Thyroid gland (tissue), 4 donors: ENCODE measurements at regions not wholly inside any gene's neighbourhood (a gene's known extent, or its start where the extent isn't known, plus 50 kb on each side); places are given as distances from the start of the nearest gene placed in this dataset.

ENCODE experiments used
- DNase-seq, 2 donors: peaks; one replicate each; pipeline ENCODE4 v3.0.0-alpha.2; 2019
- H3K27ac ChIP-seq, 3 donors: fragments of 200-600 bp; sonication (generic); 1 replicate in 2 of 3; 2 replicates in 1 of 3; pipeline ENCODE4 v1.5.1; 2016 to 2019; ENCODE audit warnings: mild to moderate bottlenecking in 1 of 3, moderate library complexity in 1 of 3
- H3K27me3 ChIP-seq: fragments of 200-600 bp; sonication (generic); one replicate; pipeline ENCODE4 v1.5.1; 2019
- H3K36me3 ChIP-seq, 2 donors: fragments of 200-600 bp; sonication (generic); one replicate each; pipeline ENCODE4 v1.5.1; 2016 to 2019
- H3K4me1 ChIP-seq, 2 donors: fragments of 200-600 bp; sonication (generic); one replicate each; pipeline ENCODE4 v1.5.1; 2017 to 2019
- H3K4me3 ChIP-seq, 3 donors: fragments of 200-600 bp; sonication (generic); replicated peaks in 1 of 3; 1 replicate in 2 of 3; 2 replicates in 1 of 3; pipeline ENCODE4 v1.5.1; 2016; ENCODE audit warnings: mild to moderate bottlenecking in 1 of 3
- H3K9me3 ChIP-seq: fragments of 200-600 bp; sonication (generic); one replicate; pipeline ENCODE4 v1.5.1; 2017
- CTCF ChIP-seq, 6 experiments: fragments of 200-600 bp in 3 of 6; fragments of 450-650 bp in 3 of 6; sonication (generic) in 3 of 6; IDR thresholded peaks; one replicate each; pipeline ENCODE4 v1.5.1; 2016 to 2019; ENCODE audit warnings: antibody characterized with exemption in 6 of 6, mild to moderate bottlenecking in 2 of 6, inconsistent platforms in 1 of 6, moderate library complexity in 1 of 6
- POLR2A ChIP-seq, 2 donors: fragments of 450-650 bp; IDR thresholded peaks; one replicate each; pipeline ENCODE4 v1.6.1; 2017; ENCODE audit warnings: antibody characterized with exemption in 2 of 2, mild to moderate bottlenecking in 2 of 2, moderate library complexity in 1 of 2
- WGBS, 2 donors: methylation state at CpG; one replicate each; pipeline ENCODE4 v1.1.5; 2017; 5-methylcytosine and 5-hydroxymethylcytosine counted together
- intact Hi-C: fragments of 100-400 bp; cut with DNase I; formaldehyde crosslinking; loops from one replicate; pipeline ENCODE4 v1.15.1; 2023

DNA sequence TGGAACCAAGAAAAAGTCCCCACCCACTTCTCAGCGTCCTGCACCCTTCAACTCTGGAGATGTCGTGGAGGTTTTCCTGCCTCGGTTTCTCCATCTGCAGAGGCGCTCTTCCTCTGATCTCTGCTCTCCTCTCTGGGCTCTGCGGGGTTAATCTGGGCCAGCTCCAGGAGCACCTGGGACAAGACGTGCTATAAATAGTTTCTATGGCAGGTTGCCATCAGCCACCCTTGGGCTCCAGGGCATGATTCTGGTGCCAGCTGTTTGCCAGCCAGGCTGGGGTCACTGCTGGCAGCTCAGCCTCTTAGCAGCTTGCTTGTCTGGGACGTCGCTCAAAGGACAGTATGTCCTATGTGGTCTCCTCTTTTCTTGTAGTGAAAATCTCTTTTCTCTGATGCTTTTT is 137.1 kb downstream of the ACTL8 start:
- Histone ChIP-seq H3K36me3 (no peaks in the 10 kb centered on the region), H3K4me1 (peaks cover 0 to 4% of the 10 kb centered on the region in 2 donors), H3K27me3 (no peaks in the 10 kb centered on the region), H3K27ac (no peak overlapping the region), H3K9me3 (no peaks in the 10 kb centered on the region), H3K4me3 (no peak overlapping the region)
- 60 to 63% methylated on average over 8 of the region's 8 CpGs for WGBS, 2 donors
- peak; percentile 77 to 85 for DNase-seq
- intact Hi-C loops, result no loop called here
- TF ChIP-seq CTCF (IDR thresholded peaks at IDR 0.05) (no peak), POLR2A (IDR thresholded peaks at IDR 0.05) (no peak)

DNA sequence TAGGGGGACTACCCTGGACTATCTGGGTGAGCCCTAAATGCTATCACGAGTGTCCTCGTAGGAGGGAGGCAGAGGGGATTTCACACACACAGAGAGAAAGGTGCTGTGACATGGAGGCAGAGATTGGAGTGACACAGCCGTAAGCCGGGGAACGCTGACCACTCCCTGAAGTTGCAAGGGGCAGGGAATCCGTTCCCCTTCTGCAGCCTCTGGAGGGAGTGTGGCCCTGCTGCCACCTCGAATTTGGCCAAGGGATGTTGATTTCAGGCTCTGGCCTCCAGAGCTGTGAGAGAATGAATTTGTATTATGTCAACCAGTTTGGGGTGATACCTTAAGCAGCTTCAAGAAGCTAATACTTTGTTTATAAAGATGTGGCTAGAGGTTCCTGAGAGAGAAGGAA is 137.7 kb downstream of the ACTL8 start:
- Histone ChIP-seq H3K36me3 (no peaks in the 10 kb centered on the region), H3K27me3 (no peaks in the 10 kb centered on the region), H3K4me1 (peaks cover 0 to 4% of the 10 kb centered on the region in 2 donors), H3K4me3 (no peak overlapping the region), H3K9me3 (no peaks in the 10 kb centered on the region), H3K27ac (no peak overlapping the region)
- TF ChIP-seq POLR2A (IDR thresholded peaks at IDR 0.05) (no peak), CTCF (IDR thresholded peaks at IDR 0.05) (no peak)
- 59 to 62% methylated on average over 7 of the region's 7 CpGs for WGBS, 2 donors
- DNase-seq, result no peak
- intact Hi-C loops, result no loop called here

DNA sequence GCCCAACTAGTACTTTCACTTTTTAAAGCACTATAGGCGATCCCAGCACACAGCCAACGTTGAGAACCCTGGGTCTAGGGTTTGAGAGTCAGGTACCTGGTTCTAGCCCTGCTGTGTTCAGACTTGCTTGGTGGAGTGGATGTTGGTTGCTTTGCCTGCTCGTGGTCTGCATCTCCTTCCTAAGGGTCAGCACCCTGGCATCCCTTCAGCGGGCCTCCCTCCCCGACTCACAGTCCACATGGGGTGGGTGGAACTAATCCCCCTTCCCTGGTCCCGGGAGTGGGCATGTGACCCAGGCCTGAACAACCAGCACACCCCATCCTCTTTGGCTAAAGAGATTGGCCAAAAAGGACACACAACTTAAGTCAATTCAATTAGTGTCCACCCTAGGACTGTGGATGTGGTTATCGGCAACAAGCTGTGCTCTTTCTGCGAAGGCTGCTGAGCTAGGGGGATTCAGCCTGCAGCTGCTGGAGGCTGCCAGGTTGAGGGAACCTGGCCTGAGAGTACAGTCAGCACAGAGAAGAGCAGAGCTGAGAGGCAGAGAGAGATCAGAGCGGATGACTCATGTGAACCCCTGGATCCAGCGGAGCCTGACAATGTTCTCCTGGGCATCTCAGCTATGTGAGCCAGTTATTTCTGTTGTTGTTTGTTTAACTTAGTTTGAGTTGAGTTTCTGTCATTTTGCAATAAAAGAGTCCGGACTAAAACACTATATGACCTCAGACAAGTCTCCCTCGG is 138.9 kb downstream of the ACTL8 start:
- no peak for TF ChIP-seq CTCF (IDR thresholded peaks at IDR 0.05)
- no peak for TF ChIP-seq POLR2A (IDR thresholded peaks at IDR 0.05)
- Histone ChIP-seq H3K36me3 (no peaks in the 10 kb centered on the region), H3K4me3 (no peak overlapping the region), H3K27ac (no peak overlapping the region), H3K9me3 (no peaks in the 10 kb centered on the region), H3K27me3 (no peaks in the 10 kb centered on the region), H3K4me1 (peaks cover 0 to 4% of the 10 kb centered on the region in 2 donors)
- intact Hi-C loops, result no loop called here
- WGBS, 2 donors, result 59 to 75% methylated on average over 10 to 12 of the region's 12 CpGs
- DNase-seq, result peak; percentile 32 to 37

DNA sequence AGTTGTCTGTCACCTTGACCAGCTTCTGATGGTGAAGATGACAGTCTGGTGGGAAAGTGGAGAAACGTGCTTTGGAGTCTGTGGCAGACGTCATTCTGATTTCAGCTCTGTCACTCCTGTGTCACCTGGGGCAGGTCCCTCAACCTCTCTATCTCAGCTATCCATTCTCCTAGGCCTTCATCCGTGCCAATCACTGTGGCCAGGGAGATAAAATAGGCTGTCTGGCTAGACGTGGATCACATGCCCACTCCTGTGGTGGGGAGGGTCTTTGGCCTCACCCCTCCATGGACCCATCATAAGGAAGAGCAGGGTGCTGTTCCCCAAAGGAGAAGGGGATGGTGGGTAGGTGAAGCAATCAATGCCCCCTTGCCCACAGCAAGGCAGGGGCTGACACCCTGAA is 140.3 kb downstream of the ACTL8 start:
- no peak for DNase-seq
- H3K4me3 ChIP-seq, result no peak overlapping the region
- no peaks in the 10 kb centered on the region for H3K9me3 ChIP-seq
- intact Hi-C loops, result no loop called here
- H3K27me3 ChIP-seq, result no peaks in the 10 kb centered on the region
- peaks cover 0 to 4% of the 10 kb centered on the region in 2 donors for H3K4me1 ChIP-seq
- H3K36me3 ChIP-seq, result no peaks in the 10 kb centered on the region
- WGBS, 2 donors, result 71 to 78% methylated on average over 4 of the region's 4 CpGs
- H3K27ac ChIP-seq, result no peak overlapping the region
- TF ChIP-seq CTCF (IDR thresholded peaks at IDR 0.05), result no peak
- TF ChIP-seq POLR2A (IDR thresholded peaks at IDR 0.05), result no peak

DNA sequence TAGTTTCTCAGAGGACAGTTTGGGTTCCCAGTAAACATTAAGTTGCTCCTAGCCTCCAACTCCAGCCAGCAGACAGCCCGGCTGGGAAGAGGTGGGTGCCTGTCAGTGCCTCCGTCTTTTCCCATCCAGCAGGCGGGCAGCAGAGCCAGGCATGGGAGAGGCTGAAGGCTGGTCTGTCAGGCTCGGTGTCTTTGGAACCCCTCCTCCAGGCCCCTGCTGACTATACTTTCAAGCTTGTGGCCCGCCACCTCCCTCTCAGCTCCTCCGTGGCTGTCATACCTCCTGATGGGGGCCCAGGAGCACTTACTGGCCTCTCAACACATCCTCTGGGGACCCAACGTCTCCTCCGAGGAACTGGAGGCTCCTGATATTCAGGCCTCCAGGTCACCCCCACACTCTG is 140.9 kb downstream of the ACTL8 start:
- 67 to 71% methylated on average over 7 to 8 of the region's 8 CpGs for WGBS, 2 donors
- H3K4me3 ChIP-seq, result no peak overlapping the region
- H3K36me3 ChIP-seq, result no peaks in the 10 kb centered on the region
- peaks cover 0 to 4% of the 10 kb centered on the region in 2 donors for H3K4me1 ChIP-seq
- TF ChIP-seq POLR2A (IDR thresholded peaks at IDR 0.05) (no peak), CTCF (IDR thresholded peaks at IDR 0.05) (no peak)
- no peak overlapping the region for H3K27ac ChIP-seq
- H3K27me3 ChIP-seq, result no peaks in the 10 kb centered on the region
- no peaks in the 10 kb centered on the region for H3K9me3 ChIP-seq
- no peak for DNase-seq
- intact Hi-C loops, result no loop called here
